H1 (cell line): ENCODE measurements at regions not wholly inside any gene's neighbourhood (a gene's known extent, or its start where the extent isn't known, plus 50 kb on each side); places are given as distances from the start of the nearest gene placed in this dataset.

Experiments
- CTCF ChIA-PET: fragments of 300-600 bp; sonication (Branson Sonifier 250); formaldehyde crosslinking; loops from one replicate; lab custom pipeline; 2021; ENCODE audit not compliant: partially characterized antibody; lab: Charles Lee
- POLR2A ChIA-PET: fragments of 300-600 bp; sonication (Branson Sonifier 250); formaldehyde crosslinking; loops from one replicate; lab custom pipeline; 2021; ENCODE audit warnings: inconsistent platforms; ENCODE audit not compliant: partially characterized antibody; lab: Charles Lee
- DNase-seq, 2 experiments: peaks; one replicate each; pipeline versions ENCODE4 v3.0.0 to v3.0.0-alpha.2; 2010 to 2022; ENCODE audit warnings: low spot score in 2 of 2, low read depth in 1 of 2, mixed read lengths in 1 of 2
- FAIRE-seq: peaks from 2 replicates; lab custom pipeline; 2011; peaks lifted over from hg19 to GRCh38; lab: Jason Lieb, UNC
- H2AFZ ChIP-seq: 2 replicates; pipeline ENCODE4 v1.8.1; 2012; ENCODE audit warnings: low read length, inconsistent platforms
- H2AK5ac ChIP-seq: 2 replicates; pipeline ENCODE4 v1.6.1; 2013; ENCODE audit warnings: low read depth, low read length
- H2BK120ac ChIP-seq: replicated peaks from 2 replicates; pipeline ENCODE3; 2013; ENCODE audit warnings: low read depth, low read length, inconsistent platforms
- H2BK12ac ChIP-seq: 2 replicates; pipeline ENCODE4 v1.6.1; 2013; ENCODE audit warnings: low read depth, low read length
- H2BK15ac ChIP-seq: 2 replicates; pipeline ENCODE4 v1.6.1; 2013; ENCODE audit warnings: low read length
- H2BK20ac ChIP-seq: 2 replicates; pipeline ENCODE4 v1.6.1; 2013; ENCODE audit warnings: low read length
- H2BK5ac ChIP-seq: 2 replicates; pipeline ENCODE4 v1.6.1; 2013; ENCODE audit warnings: low read depth, low read length
- H3K14ac ChIP-seq: 2 replicates; pipeline ENCODE4 v1.6.1; 2013; ENCODE audit warnings: inconsistent platforms; ENCODE audit not compliant: insufficient read length
- H3K18ac ChIP-seq: 2 replicates; pipeline ENCODE4 v1.6.1; 2013; ENCODE audit warnings: low read length; ENCODE audit errors: extremely low read depth
- H3K23ac ChIP-seq: 2 replicates; pipeline ENCODE4 v1.6.1; 2013; ENCODE audit warnings: inconsistent platforms; ENCODE audit not compliant: insufficient read length
- H3K23me2 ChIP-seq: 2 replicates; pipeline ENCODE4 v1.6.1; 2013; ENCODE audit warnings: low read depth, low read length
- H3K27ac ChIP-seq: 2 replicates; pipeline ENCODE4 v1.6.1; 2011; ENCODE audit warnings: low read depth, low read length, inconsistent platforms
- H3K27me3 ChIP-seq, 4 experiments: replicated peaks in 1 of 4; 1 replicate in 1 of 4; 2 replicates in 3 of 4; pipeline versions ENCODE4 v1.6.1 to v1.8.1; 2011 to 2013; ENCODE audit warnings: low read length in 3 of 4, mild to moderate bottlenecking in 3 of 4, inconsistent platforms in 2 of 4, mixed read lengths in 2 of 4, moderate library complexity in 1 of 4; ENCODE audit not compliant: control insufficient read depth in 3 of 4, insufficient read depth in 3 of 4; ENCODE audit errors: extremely low read depth in 1 of 4
- H3K36me3 ChIP-seq, 4 experiments: 2 replicates each; pipeline versions ENCODE4 v1.6.1 to v1.8.1; 2011 to 2013; ENCODE audit warnings: mild to moderate bottlenecking in 4 of 4, low read length in 3 of 4, moderate library complexity in 2 of 4, control low read depth in 1 of 4, inconsistent platforms in 1 of 4; ENCODE audit not compliant: insufficient read depth in 4 of 4, control insufficient read depth in 2 of 4
- H3K4ac ChIP-seq: replicated peaks from 2 replicates; pipeline ENCODE3; 2013; ENCODE audit warnings: low read length, low read depth, mixed read lengths, inconsistent platforms; ENCODE audit not compliant: insufficient read length
- H3K4me1 ChIP-seq, 4 experiments: replicated peaks in 1 of 4; 1 replicate in 1 of 4; 2 replicates in 3 of 4; pipeline versions ENCODE4 v1.6.1 to v1.8.1; 2011 to 2013; ENCODE audit warnings: low read length in 3 of 4, inconsistent platforms in 2 of 4, mixed read lengths in 1 of 4; ENCODE audit not compliant: insufficient read depth in 4 of 4, control insufficient read depth in 3 of 4
- H3K4me2 ChIP-seq, 2 experiments: 2 replicates each; pipeline versions ENCODE4 v1.6.1 to v1.8.1; 2011 to 2013; ENCODE audit warnings: low read depth in 2 of 2, low read length in 2 of 2, control low read depth in 1 of 2, inconsistent platforms in 1 of 2, mild to moderate bottlenecking in 1 of 2; ENCODE audit not compliant: insufficient read depth in 1 of 2
- H3K4me3 ChIP-seq, 4 experiments: fragments of 200-600, 300-600 bp in 1 of 4; sonication (generic), shearing (Covaris generic), sonication (Bioruptor Twin) in 1 of 4; 2 replicates each; pipeline versions ENCODE4 v1.5.1 to v1.8.1; 2011 to 2016; ENCODE audit warnings: low read length in 4 of 4, low read depth in 3 of 4, control low read depth in 2 of 4, inconsistent platforms in 2 of 4, mild to moderate bottlenecking in 2 of 4, mixed read lengths in 1 of 4, moderate library complexity in 1 of 4; ENCODE audit not compliant: insufficient read depth in 2 of 4; ENCODE audit errors: extremely low read depth in 1 of 4
- H3K56ac ChIP-seq: replicated peaks from 2 replicates; pipeline ENCODE3; 2013; ENCODE audit warnings: low read depth, mild to moderate bottlenecking, mixed read lengths, low read length, inconsistent platforms; ENCODE audit not compliant: insufficient read length
- H3K79me1 ChIP-seq: 2 replicates; pipeline ENCODE4 v1.6.1; 2013; ENCODE audit warnings: low read depth, low read length, control low read depth
- H3K79me2 ChIP-seq, 2 experiments: 2 replicates each; pipeline versions ENCODE4 v1.6.1 to v1.8.1; 2012 to 2013; ENCODE audit warnings: low read length in 2 of 2, mild to moderate bottlenecking in 2 of 2, inconsistent platforms in 1 of 2; ENCODE audit not compliant: insufficient read depth in 2 of 2, control insufficient read depth in 1 of 2
- H3K9ac ChIP-seq, 4 experiments: replicated peaks in 1 of 4; 1 replicate in 1 of 4; 2 replicates in 3 of 4; pipeline versions ENCODE4 v1.6.1 to v1.8.1; 2011 to 2013; ENCODE audit warnings: low read depth in 3 of 4, low read length in 3 of 4, control low read depth in 2 of 4, mild to moderate bottlenecking in 2 of 4, moderate library complexity in 2 of 4, inconsistent platforms in 1 of 4; ENCODE audit errors: extremely low read depth in 1 of 4
- H3K9me3 ChIP-seq, 2 experiments: 2 replicates each; pipeline versions ENCODE4 v1.6.1 to v1.8.1; 2012 to 2013; ENCODE audit warnings: mild to moderate bottlenecking in 2 of 2, moderate library complexity in 2 of 2, control low read depth in 1 of 2, inconsistent platforms in 1 of 2, low read depth in 1 of 2, low read length in 1 of 2, mixed read lengths in 1 of 2; ENCODE audit not compliant: insufficient read depth in 2 of 2
- H4K20me1 ChIP-seq, 2 experiments: replicated peaks in 1 of 2; 2 replicates each; pipeline versions ENCODE3 to v1.8.1; 2011 to 2013; ENCODE audit warnings: inconsistent platforms in 2 of 2, low read length in 2 of 2, mild to moderate bottlenecking in 1 of 2; ENCODE audit not compliant: insufficient read depth in 2 of 2, control insufficient read depth in 1 of 2
- H4K5ac ChIP-seq: 2 replicates; pipeline ENCODE4 v1.6.1; 2013; ENCODE audit warnings: low read length, low read depth, mixed read lengths, inconsistent platforms; ENCODE audit not compliant: insufficient read length
- H4K8ac ChIP-seq: 2 replicates; pipeline ENCODE4 v1.8.0; 2013; ENCODE audit warnings: mild to moderate bottlenecking, moderate library complexity, low read length, inconsistent platforms; ENCODE audit not compliant: insufficient read depth; ENCODE audit errors: extremely low read depth
- H4K91ac ChIP-seq: replicated peaks from 2 replicates; pipeline ENCODE3; 2013; ENCODE audit warnings: low read length, mixed read lengths, inconsistent platforms; ENCODE audit not compliant: insufficient read length
- BACH1 ChIP-seq: IDR thresholded peaks from 2 replicates; pipeline ENCODE4 v1.6.1; 2012; ENCODE audit warnings: low read length, improper control_type of control experiment
- EP300 ChIP-seq, 2 experiments: IDR thresholded peaks; 1 replicate in 1 of 2; 2 replicates in 1 of 2; pipeline ENCODE4 v1.6.1; 2011 to 2012; ENCODE audit warnings: low read depth in 2 of 2, low read length in 2 of 2, mild to moderate bottlenecking in 2 of 2, borderline replicate concordance in 1 of 2, inconsistent platforms in 1 of 2, moderate library complexity in 1 of 2
- FOSL1 ChIP-seq: IDR thresholded peaks from 2 replicates; pipeline ENCODE4 v1.6.1; 2011; ENCODE audit warnings: mild to moderate bottlenecking, low read depth, low read length, moderate library complexity; ENCODE audit not compliant: insufficient read depth
- KDM5A ChIP-seq: fragments of 200-600 bp; IDR thresholded peaks from 2 replicates; pipeline ENCODE4 v1.7.1; 2012; ENCODE audit warnings: mild to moderate bottlenecking, low read length, inconsistent platforms, mixed read lengths
- RAD21 ChIP-seq, 2 experiments: IDR thresholded peaks in 1 of 2; conservative IDR thresholded peaks in 1 of 2; 2 replicates each; pipeline ENCODE4 v1.6.1; 2011; ENCODE audit warnings: low read depth in 2 of 2, low read length in 2 of 2, improper control_type of control experiment in 1 of 2, inconsistent platforms in 1 of 2, mild to moderate bottlenecking in 1 of 2, moderate library complexity in 1 of 2
- SP2 ChIP-seq: IDR thresholded peaks from 2 replicates; pipeline ENCODE4 v1.6.1; 2012; ENCODE audit warnings: mild to moderate bottlenecking, low read length, inconsistent platforms
- ZNF274 ChIP-seq: IDR thresholded peaks from 2 replicates; pipeline ENCODE4 v1.7.0; 2012; ENCODE audit warnings: low read length, borderline replicate concordance; ENCODE audit errors: extremely low read depth
- WGBS, 2 experiments: shearing (Covaris generic) in 1 of 2; methylation state at CpG; one replicate each; pipeline versions ENCODE4 v1.1.6 to v1.1.7; 2013 to 2015; ENCODE audit warnings: low lambda C conversion rate in 2 of 2, mixed read lengths in 2 of 2, inconsistent platforms in 1 of 2, low coverage in 1 of 2, missing lambda C conversion rate in 1 of 2; ENCODE audit not compliant: insufficient replicate concordance in 2 of 2, insufficient coverage in 1 of 2, insufficient read length in 1 of 2; ENCODE audit errors: extremely low coverage in 1 of 2, missing lambda C conversion rate in 1 of 2; 5-methylcytosine and 5-hydroxymethylcytosine counted together

DNA sequence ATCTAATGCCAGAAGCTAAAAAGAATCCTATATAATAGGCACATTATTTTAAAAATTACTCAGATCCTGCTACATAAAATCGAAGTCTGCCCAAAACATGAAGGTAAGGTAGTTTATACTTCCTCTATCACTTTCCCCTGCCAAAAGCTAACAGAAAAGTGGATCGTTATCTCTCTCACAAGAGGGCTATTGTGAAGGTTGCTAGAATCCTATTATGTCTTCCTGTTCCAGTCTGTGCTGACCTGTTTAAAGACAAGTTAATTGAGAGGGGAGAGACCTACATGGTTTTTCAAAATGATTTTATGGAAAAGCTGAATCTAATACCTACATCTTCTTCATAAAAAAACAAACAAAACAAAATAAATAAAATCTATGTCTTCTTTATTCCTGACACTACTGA lies 1410.9 kb upstream of the CDH8 start:
- Histone ChIP-seq H4K91ac (no peak overlapping the region), H2BK20ac (no peak overlapping the region), H3K79me2 (no peaks in the 10 kb centered on the region), H3K9me3 (no peaks in the 10 kb centered on the region), H2BK12ac (no peak overlapping the region), H3K14ac (no peak overlapping the region), H2AFZ (no peak overlapping the region), H4K8ac (no peak overlapping the region), H2BK5ac (no peak overlapping the region), H3K23ac (no peak overlapping the region), H3K9ac (no peak overlapping the region), H3K18ac (no peak overlapping the region), H2BK15ac (no peak overlapping the region), H3K4ac (no peak overlapping the region), H3K23me2 (no peaks in the 10 kb centered on the region), H4K5ac (no peak overlapping the region), H3K56ac (no peak overlapping the region), H2BK120ac (no peak overlapping the region), H4K20me1 (no peaks in the 10 kb centered on the region), H3K27ac (no peak overlapping the region), H3K4me1 (no peaks in the 10 kb centered on the region), H2AK5ac (no peak overlapping the region), H3K4me3 (no peak overlapping the region), H3K27me3 (no peaks in the 10 kb centered on the region), H3K4me2 (no peak overlapping the region), H3K79me1 (no peaks in the 10 kb centered on the region), H3K36me3 (no peaks in the 10 kb centered on the region)
- FAIRE-seq (no peak), DNase-seq (no peak)
- TF ChIP-seq ZNF274 (no peak), KDM5A (no peak), FOSL1 (no peak), RAD21 (IDR thresholded peaks at IDR 0.05 in 1 of 2, conservative IDR thresholded peaks at IDR 0.05 in 1 of 2; ENCODE audit: low read depth in 2 of 2, low read length in 2 of 2) (no peak), EP300 (IDR thresholded peaks at IDR 0.05; ENCODE audit: borderline replicate concordance in 1 of 2, low read depth in 2 of 2, low read length in 2 of 2) (no peak), SP2 (no peak), BACH1 (no peak)
- ChIA-PET CTCF (no interaction called here), POLR2A (no interaction called here)
- WGBS, 2 experiments, result 94% methylated on average over 2 of the region's 2 CpGs; no CpG with 5 or more reads in 1 of the 2 experiments
